ENCODE measurements at regions not wholly inside any gene's neighbourhood (a gene's known extent, or its start where the extent isn't known, plus 50 kb on each side); places are given as distances from the start of the nearest gene placed in this dataset.

DNA sequence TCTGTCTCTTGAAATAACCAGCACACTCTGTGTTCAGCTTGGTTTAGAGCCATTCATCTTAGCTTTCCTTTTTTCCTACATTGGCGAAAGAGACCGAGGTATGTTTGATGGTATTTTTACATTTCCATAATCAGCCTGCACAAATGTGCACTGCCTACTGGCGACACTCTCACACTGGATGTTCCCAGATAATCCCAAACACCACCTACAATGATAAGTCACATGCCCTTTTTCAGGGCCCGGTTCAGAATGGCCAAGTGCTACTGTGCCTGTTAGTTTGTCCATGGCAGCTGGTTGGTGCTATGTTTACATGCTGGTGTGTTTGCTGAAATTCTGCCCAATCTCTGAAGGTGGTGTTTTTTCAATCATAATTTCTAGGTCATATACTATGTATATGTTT is 80.8 kb upstream of the NR3C2 start:
- no peak for FAIRE-seq

DNA sequence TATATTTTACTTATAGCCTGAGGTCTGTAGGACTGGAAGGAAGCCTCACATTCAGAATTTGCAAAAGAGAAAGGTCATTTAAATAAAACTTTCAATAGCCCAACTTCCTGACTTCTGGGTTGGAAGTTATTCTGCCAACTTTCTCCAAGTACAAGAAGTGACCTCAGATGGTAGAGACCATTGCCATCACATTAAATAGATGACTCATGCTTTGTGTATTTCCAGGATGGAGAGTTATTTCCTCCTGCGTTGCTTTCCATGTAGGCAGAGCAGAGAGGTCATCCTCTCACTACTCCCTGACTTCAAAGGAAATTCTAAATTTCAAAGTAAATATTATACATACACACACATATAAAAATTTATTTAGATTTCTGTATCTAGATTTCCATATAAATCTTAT is 73.0 kb upstream of the NR3C2 start:
- no peak for FAIRE-seq

DNA sequence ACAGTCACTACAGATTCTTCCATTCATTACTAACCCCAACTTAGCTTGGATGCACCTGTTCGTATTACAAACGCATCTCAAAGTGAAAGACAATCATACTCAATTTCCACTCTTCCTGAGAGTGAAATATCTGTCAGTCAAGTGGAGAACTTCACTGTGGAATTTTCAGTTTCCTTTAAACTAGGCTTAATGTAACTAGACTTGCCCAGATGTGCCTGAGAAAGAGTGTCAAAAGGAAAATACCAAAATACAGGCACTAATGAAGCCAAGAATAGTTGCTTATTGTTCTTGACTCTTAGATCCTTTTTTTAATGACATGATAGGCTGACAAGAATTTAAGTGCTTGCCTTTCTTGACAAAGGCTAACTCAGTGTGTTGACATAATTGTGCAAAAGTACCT is 72.4 kb upstream of the NR3C2 start:
- no peak for FAIRE-seq

DNA sequence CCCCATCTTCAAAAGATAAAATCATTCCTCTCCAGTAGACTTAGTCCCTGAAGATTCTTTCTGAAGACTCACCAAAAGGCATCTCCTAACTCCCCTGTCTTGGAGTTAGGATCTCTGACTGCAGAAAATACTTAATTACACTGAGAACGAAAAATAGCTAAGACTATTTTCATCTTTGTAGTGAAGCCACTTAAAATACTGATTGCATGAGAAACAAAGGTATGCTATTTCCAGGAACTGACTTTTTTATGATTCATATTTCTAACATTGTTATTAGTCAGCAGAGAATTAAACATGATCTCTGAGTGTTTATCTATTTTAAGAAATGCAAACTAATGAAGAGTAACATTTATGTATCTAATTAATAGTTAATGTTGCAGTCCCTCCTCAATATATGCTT is 71.8 kb upstream of the NR3C2 start:
- no peak for FAIRE-seq

DNA sequence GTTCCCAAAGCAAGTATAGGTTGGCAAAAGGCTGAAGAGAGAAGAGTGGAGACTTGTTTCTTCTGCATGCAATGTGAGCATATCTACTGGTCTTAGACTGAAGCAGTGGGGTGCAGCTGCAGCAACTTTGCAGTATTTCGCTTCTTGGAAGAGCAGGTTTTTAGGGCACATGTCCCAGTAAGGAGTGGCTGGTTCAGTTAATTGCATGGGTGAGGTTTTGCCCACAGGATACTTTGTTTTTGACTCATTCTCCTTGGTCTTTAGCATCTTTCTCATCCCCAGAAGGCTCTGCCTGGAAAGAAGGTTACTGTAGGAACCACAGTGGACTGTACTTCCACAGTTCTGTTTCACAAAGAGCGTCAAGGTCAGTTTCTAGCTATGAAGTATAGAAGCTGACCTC is 68.0 kb upstream of the NR3C2 start:
- no peak for FAIRE-seq

DNA sequence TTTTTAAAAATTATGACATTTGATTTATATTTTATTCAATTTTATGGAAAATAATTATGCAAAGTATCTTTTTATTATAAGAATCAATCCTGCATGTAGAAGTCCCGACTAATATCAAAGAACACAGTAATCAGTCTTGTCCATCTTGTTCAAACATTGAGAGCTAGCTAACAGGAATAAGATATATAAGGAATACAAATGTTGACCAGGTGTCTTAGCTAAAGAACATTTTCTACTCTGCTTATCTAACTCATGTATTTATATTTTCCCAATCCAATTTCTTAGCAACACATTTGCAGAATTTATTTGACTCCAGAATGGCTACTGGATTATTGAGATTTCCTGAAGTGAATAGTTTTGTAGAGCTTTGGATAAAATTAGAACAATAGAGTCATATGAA is 61.5 kb upstream of the NR3C2 start:
- no peak for FAIRE-seq

DNA sequence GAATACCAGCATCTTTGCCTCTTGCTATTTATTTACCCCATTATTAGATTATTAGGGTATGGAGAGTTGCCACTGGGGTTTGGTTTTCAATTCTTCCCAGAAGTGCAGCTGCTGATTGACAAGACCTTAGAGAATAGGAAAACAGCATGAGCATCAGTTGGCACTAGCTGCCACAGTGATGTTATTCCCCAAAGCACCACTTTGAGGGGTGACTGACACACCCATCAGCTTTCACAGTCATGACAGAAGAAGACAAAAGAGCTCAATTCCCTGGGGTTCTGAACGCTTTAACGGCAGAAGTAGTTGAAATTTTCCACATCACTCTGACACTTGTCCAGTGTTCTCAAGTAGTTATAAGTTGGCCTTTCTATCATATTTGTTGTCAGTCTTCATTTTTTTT is 55.0 kb upstream of the NR3C2 start:
- no peak for FAIRE-seq

DNA sequence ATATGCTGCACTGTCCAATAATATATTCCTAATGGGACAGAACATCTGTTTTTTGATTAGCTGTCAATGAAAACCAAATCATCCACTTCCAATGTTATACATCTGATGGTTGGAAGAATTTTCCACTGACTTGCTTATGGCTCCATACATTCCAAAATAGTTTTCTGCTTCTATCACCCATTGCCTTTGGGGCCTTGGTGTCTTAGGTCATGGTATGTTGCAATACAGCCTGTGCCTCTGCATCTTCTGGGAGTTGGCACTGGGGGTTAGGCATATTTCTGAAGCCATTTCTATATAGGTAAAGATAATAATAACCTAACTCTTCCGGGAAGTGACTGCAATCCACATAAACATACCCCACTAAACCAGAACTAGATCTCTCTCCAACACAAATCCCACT is 53.2 kb upstream of the NR3C2 start:
- no peak for FAIRE-seq

All from A204.1 (cell line).